ENCODE measurements at regions not wholly inside any gene's neighbourhood (a gene's known extent, or its start where the extent isn't known, plus 50 kb on each side); places are given as distances from the start of the nearest gene placed in this dataset.

DNA sequence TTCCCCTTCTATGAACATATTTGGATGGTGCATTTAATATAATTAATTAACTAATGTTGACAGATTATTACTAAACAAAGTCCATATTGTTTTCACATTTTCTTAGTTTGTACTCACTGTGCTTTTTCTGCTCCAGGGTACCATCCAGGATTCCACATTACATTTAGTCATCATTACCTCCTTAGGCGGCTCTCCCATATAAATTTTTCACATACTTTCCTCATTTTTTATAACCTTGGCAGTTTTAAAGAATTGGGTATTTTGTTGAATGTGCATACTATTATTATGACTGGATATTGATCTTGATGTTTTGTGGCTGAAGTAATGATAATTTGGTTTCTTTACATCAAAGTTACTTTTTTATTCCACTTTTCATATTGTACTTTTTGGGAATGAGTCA, 755.6 kb upstream of the ANO3 start:
- TF ChIP-seq, protein P1, sequence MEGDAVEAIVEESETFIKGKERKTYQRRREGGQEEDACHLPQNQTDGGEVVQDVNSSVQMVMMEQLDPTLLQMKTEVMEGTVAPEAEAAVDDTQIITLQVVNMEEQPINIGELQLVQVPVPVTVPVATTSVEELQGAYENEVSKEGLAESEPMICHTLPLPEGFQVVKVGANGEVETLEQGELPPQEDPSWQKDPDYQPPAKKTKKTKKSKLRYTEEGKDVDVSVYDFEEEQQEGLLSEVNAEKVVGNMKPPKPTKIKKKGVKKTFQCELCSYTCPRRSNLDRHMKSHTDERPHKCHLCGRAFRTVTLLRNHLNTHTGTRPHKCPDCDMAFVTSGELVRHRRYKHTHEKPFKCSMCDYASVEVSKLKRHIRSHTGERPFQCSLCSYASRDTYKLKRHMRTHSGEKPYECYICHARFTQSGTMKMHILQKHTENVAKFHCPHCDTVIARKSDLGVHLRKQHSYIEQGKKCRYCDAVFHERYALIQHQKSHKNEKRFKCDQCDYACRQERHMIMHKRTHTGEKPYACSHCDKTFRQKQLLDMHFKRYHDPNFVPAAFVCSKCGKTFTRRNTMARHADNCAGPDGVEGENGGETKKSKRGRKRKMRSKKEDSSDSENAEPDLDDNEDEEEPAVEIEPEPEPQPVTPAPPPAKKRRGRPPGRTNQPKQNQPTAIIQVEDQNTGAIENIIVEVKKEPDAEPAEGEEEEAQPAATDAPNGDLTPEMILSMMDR (IDR thresholded peaks at IDR 0.05), result no peak
- no peak for TF ChIP-seq POLR2A (IDR thresholded peaks at IDR 0.05)

Measured in adrenal gland (tissue), 5 donors.